Hindlimb muscle (tissue), 1 donor: ENCODE measurements at regions not wholly inside any gene's neighbourhood (a gene's known extent, or its start where the extent isn't known, plus 50 kb on each side); places are given as distances from the start of the nearest gene placed in this dataset.
"Not testable (repeated sequence)": the region's sequence is repeated elsewhere in the genome, so short reads cannot be mapped to it uniquely, and the experiment has no call there.

Experiments used
- DNase-seq: peaks from one replicate; pipeline ENCODE4 v3.0.0-alpha.2; 2013

DNA sequence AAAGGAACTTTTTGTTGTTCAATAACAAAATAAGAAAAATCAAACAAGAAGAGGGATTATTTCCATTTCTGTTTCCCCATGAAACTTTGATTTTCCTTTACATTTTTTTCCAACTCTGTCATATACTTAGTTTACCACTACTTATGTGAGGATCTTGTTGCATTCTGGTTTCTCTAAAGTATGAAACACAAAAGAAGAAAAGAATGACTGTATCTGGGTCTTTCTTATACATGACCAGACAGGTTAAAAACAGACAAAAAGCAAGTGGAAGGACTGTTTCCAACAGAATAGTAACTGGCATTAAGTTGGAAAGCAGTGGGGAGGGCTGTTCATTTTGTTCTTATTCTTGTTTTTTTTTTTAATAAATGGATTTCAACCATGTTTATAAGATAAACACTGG, 1207.8 kb upstream of the FAM98A start:
- DNase-seq = no peak

GRCh38 chr2:34806396-34806795, 1207.3 kb upstream of the FAM98A start:
- DNase-seq = no peak

DNA sequence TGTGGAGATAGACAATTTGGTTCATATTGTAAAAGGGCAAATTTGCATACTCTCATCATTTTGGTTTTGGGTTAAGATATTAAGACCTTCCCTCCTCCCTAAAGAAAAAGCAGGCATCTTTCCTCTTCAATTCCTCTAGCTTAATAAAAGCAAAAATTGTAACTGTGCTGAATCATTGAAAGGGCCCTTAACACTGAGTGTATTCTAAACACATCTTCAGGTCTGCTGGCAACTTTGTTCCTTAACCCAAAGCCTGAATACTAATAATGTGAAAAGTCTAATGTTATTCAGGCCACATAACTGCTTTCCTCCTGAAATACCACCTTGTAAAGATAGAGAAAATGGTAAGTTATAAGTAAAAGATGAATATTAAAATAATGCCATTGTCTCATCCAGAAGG, 1200.5 kb upstream of the FAM98A start:
- no peak for DNase-seq

DNA sequence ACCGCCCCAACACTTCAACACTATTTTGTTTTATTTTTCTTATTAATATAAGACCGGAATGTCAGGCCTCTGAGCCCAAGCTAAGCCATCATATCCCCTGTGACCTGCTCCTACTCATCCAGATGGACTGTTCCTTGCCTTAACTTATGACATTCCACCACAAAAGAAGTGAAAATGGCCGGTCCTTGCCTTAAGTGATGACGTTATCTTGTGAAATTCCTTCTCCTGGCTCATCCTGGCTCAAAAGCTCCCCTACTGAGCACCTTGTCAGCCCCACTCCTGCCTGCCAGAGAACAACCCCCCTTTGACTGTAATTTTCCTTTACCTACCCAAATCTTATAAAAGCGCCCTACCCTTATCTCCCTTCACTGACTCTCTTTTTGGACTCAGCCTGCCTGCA, 1196.5 kb upstream of the FAM98A start:
- not testable (repeated sequence) for DNase-seq

DNA sequence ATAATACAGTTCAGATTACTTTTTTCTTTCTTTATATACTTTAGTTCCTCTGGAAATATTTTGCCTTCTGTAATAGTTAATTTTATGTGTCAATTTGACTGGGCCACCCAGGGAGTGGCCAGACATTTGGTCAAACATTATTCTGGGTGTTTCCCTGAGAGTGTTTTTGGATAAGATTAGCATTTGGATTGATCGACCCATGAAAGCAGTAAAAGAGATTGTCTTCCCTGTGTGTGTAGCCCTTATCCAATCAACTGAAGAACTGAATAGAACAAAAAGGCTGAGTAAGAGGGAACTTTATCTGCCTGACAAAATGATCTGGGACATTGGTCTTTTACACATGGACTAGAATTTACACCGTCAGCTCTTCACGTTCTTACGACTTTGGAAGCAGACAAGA, 1190.1 kb upstream of the FAM98A start:
- DNase-seq = no peak

DNA sequence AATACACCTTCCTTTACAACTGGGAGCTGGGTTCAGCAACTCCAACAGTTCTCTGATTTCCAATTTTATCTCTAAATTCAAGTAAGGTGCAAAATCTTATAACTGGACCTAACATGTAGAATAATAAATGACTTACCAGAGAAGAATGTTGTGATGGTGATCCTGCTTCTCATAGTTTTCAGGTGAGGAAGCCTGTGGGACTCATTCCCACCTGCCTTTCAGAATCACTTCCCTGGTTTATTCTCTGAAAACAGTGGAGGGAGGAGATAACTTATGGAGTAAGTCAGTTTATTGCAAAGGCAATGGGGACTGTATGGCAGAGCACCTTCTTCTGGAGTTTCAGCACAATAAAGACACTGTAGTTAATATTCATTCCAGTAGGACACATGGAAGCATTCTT, 1188.2 kb upstream of the FAM98A start:
- no peak for DNase-seq

DNA sequence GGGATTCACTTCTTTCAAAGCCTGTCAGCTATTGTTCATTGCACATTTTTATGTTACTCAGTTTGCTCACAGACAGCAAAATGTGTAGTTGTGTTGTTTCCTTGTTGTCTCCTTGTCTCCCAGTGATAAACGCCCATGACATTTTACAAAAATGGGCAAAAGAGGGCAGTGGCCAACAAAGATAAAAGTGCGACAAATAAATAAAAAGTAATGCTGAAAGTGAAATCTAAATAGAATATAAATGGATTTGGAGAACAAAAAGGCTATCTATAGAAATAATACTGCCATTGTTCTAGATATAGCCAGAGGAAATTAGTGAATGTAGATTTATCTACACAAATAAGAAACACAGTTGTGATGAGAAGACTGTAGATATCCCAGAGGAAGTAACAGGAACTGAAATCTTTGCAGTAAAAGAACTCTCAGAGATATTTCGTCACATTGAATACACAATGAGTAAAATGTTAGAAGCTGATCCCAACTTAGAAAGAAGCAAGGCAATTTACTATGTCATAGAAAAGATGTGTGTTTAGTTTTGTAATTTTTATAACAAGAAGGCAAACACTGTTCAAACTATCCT, 1186.2 kb upstream of the FAM98A start:
- DNase-seq = no peak

DNA sequence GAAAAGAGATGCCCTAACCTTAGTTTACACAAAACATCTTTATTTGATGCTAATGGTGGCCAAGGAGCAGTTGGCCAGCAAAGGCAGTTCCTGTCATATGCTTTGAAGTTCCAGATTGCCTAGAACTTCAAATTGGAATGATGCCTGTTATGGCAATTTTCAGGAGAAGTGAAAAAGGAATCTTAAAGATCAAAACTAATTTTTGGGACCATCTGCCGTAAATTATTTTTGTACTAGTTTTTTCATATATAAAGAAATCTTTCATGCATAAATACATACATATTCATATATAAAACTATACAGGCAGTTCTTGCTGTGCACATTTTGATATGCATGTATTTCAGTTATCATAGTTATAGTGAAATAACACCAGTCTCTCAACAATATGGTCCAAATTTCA, 1185.6 kb upstream of the FAM98A start:
- DNase-seq = no peak

GRCh38 chr2:34750742-34751141, 1151.6 kb upstream of the FAM98A start:
- DNase-seq = not testable (repeated sequence)

DNA sequence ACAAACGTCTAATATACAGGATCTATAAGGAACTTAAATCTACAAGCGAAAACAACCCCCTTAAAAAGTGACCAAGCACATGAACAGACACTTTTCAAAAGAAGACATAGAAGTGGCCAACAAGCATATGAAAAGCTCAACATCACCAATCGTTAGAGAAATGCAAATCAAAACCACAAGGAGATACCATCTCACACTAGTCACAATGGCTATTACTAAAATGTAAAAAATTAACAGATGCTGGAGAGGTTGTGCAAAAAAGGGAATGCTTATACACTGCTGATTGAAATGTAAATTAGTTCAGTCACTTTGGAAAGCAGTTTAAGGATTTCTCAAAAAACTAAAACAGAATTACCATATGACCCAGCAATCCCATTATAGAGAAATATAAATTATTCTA, 1148.5 kb upstream of the FAM98A start:
- no peak for DNase-seq

GRCh38 chr2:34738691-34739090, 1139.6 kb upstream of the FAM98A start:
- no peak for DNase-seq

DNA sequence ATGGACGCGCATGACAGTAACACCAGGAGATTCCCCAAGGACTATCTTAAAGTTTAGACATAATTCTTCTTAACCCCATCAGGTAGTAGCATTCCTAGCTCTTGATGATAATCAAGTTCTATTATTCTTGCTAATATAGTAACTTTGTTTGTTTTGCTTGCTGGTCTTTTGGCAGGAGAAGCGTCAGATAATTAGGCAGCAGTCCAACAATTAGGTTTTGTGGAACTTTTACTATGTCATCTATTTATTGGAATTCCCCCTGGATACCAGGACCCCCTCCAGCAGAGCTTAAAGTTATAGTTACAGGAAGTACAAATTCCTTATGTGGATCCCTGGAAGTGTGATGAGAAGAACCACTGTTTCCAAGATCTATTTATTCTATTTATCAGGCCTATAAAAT, 1138.0 kb upstream of the FAM98A start:
- no peak for DNase-seq

GRCh38 chr2:34736482-34736881, 1137.4 kb upstream of the FAM98A start:
- DNase-seq = no peak

DNA sequence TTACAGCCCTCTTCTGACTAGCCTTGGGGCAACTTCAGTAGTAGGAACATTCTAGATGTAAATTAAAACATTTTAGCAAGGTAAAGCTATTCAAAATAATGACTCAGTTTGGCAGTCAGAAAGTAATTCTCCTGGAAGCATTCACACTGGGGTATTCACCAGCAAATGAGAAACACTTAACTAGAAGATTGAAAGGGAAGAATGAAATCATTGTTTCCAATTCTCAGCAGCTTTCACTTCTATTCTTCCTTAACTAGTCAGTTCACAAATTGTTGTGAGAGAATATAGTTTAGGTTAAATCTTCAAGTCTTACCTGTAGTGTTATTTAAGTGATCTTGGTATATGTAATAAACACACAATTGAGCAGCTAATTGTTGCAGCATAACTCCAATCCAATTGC, 1135.6 kb upstream of the FAM98A start:
- no peak for DNase-seq

DNA sequence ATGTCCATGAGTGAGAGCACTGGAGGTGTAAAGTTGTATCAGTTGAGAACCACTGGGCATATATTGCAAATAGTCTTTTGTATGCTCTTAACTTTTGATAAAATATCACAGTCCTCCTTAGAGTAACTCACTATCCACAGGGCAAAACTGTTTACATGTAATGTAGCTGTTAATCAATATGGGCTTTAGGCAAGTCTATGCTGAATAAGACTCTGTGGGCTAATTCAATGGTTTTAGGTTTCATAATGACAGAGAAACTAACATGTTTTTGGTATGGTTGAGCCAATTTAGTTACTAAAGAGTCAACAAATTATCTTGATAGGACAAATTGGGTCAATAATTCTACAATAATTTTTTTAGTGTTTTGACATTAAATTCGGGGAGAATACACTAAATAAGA, 1134.9 kb upstream of the FAM98A start:
- DNase-seq = no peak

DNA sequence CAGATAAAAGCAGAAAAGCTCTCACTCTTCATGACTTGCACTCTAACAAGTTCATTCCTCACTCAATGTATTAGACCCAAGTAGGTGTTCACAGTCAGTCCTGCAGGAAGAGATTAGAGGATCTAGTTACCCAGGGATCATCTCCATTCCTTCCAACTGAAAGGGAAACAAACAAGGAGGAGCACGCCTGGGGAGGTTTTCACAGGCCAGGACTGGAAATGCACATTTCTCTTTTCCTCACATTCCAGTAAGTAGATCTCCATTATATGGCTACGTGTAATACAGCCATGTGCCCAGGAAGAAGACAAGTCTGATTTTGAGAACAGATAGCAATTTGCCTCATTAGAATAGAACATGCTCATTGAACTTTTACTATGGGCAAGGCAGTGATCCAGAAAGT, 1132.2 kb upstream of the FAM98A start:
- no peak for DNase-seq

DNA sequence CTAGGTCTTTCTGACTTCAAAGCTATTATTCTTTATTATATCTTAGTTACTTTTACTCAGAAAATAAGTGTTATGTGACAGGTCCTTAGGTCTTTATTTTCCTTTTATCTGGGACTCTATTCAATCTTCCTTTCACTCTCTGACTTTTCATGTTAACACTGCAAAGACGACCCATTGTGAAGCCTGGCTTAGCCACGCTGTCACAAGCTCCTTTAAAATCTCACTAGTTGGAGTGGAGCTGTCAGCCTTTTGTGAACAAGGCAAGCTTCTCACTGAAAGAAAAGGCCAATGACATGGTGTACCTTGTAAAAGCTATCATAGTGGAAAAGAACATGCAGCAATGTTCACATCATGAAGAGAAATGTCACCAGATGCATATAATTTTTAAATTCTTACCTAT, 1130.7 kb upstream of the FAM98A start:
- DNase-seq = no peak

DNA sequence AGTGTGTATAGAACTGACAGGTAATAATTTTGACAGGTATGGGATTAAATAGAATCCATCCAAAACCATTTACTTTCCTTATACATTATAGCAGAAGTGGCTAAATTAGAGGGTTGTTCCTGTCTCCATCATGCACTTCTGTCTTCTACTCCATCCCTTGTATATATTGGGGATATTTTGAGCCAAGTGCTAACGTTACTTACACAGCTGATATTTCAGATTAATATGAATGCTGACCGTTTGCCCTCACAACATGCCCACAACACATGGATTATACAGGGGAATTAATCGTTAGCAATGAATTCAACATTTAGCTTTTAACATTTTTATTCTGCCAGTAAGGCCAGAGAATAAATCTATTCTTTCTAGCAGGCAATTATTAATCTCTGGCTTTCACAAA, 1125.0 kb upstream of the FAM98A start:
- DNase-seq = no peak

- DNase-seq = no peak
Observed at GRCh38 chr2:34723683-34724082, 1124.6 kb upstream of the FAM98A start.

- no peak for DNase-seq
Observed at GRCh38 chr2:34719206-34719605, 1120.1 kb upstream of the FAM98A start.

DNA sequence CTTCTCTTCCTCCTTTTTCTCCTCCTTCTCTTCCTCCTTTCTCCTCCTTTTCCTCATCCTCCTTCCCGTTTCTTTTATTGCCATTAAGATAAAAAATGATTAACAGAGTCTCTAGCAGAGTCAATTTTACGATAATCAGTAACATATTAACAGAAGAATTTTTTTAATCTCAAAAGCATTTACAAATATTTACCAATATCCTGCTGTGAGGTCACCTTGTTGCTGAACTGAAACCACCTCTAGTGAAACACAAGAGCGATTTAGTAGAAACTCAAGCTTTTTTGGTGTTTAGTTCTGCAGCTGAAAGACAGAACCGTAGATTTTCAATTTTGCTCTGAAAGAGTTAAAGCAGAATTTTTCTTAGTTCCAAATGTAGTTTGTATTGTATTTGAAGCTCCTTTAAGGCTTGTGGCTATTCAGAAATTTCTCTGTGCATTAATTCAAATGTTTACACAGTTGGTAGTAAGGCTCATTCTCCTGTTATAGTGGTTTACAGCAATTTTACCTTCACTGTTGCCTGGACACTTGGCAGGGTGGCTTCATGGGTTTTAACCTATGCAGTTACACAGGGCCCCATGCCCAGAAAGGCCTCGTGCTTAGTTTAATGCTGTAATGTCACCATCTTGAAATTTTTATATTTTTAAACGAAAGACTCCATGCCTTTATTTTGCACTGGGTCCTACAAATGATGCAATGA, 1106.6 kb upstream of the FAM98A start:
- DNase-seq = no peak

DNA sequence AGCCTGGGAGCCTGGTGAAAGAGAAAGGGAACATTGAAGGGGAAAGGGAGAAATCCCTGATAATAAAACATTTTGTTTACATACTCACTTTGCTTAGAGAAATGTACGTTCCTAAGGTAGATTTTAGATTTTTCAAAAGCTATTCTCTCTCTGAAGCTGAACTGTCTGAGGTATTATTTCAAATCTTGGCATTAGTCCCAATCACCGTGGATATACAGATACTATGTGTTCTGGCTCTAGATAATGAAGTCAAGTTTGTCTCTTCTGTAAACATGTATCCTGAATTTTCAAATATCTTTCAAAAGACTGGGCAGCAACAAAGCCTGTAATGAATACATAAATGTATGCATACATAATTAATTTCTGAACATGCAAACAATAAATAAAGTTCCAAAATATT, 1104.2 kb upstream of the FAM98A start:
- no peak for DNase-seq

- DNase-seq = not testable (repeated sequence)
Observed at GRCh38 chr2:34702391-34702790, 1103.3 kb upstream of the FAM98A start.

DNA sequence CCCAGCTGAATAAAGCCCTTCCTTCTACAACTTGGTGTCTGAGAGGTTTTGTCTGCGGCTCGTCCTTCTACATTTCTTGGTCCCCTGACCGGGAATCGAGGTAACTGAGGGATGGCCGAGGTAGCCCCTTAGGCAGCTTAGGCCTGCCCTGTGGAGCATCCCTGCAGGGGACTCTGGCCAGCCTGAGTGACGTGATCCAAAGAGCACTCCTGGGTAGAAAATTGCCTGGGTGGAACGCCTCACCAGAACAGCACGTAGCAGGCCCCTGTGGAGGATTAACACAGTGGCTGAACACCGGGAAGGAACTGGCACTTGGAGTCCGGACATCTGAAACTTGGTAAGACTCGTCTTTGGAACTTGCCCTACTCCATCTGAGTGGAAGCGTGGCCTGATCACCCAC, 1078.5 kb upstream of the FAM98A start:
- not testable (repeated sequence) for DNase-seq

GRCh38 chr2:34677119-34677531, 1078.0 kb upstream of the FAM98A start:
- DNase-seq = not testable (repeated sequence)
